PC-9 (cell line): ENCODE measurements at regions not wholly inside any gene's neighbourhood (a gene's known extent, or its start where the extent isn't known, plus 50 kb on each side); places are given as distances from the start of the nearest gene placed in this dataset.

ENCODE experiments used
- CTCF ChIP-seq: fragments of 200-600 bp; sonication (generic); conservative IDR thresholded peaks from 2 replicates; pipeline ENCODE4 v1.6.1; 2017; ENCODE audit warnings: mixed run types, antibody characterized with exemption, mild to moderate bottlenecking, moderate library complexity
- EZH2 ChIP-seq: fragments of 200-600 bp; sonication (generic); IDR thresholded peaks from 2 replicates; pipeline ENCODE4 v1.8.0; 2017; ENCODE audit warnings: antibody characterized with exemption, low read depth

DNA sequence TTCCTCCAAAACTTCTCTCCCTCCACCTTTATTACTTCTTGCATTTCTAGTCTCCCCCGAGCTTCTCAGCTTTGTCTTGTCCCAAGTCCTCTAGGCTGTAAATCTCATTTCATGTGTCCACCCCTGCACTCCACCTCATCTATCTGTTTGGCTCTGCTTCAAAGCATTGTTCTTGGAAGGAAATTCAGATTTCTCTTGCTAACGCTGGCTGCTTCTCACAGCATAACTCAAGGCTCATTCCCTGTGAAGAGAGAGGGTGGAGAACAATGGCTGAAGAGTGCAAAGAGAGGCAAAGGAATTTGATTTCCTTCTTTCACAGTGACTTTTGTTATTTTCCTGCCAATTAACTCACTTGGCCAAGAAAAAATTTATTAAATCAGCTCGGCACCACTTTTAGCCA lies 476.5 kb downstream of the TMEM114 start:
- TF ChIP-seq CTCF (no peak), EZH2 (no peak)
